GM23338 (cell line): ENCODE measurements at regions not wholly inside any gene's neighbourhood (a gene's known extent, or its start where the extent isn't known, plus 50 kb on each side); places are given as distances from the start of the nearest gene placed in this dataset.

Experiments
- ATAC-seq: fragments of 200-7000 bp; cut with Tn5 transposase; 3 replicates; pipeline ENCODE4 v1.9.1; 2020
- DNase-seq: peaks from one replicate; pipeline ENCODE4 v3.0.0-alpha.2; 2015; ENCODE audit warnings: low spot score
- H2AFZ ChIP-seq: fragments of 200-600 bp; sonication (generic); 2 replicates; pipeline ENCODE4 v1.8.0; 2016; ENCODE audit warnings: antibody characterized with exemption, mild to moderate bottlenecking, moderate library complexity
- H3F3A ChIP-seq: fragments of 200-600 bp; sonication (generic); replicated peaks from 2 replicates; pipeline ENCODE4 v1.8.0; 2017; ENCODE audit warnings: antibody characterized with exemption, mixed run types, low read depth
- H3K27ac ChIP-seq: fragments of 200-600 bp; sonication (generic); 2 replicates; pipeline ENCODE4 v1.6.1; 2016; ENCODE audit warnings: low read depth
- H3K27me3 ChIP-seq: fragments of 200-600 bp; sonication (generic); 2 replicates; pipeline ENCODE4 v1.8.0; 2016; ENCODE audit warnings: mild to moderate bottlenecking, mixed run types, moderate library complexity; ENCODE audit not compliant: insufficient read depth
- H3K36me3 ChIP-seq: fragments of 200-600 bp; sonication (generic); 2 replicates; pipeline ENCODE4 v1.8.0; 2016; ENCODE audit warnings: mild to moderate bottlenecking; ENCODE audit not compliant: insufficient read depth
- H3K4me1 ChIP-seq: fragments of 200-600 bp; sonication (generic); 2 replicates; pipeline ENCODE4 v1.8.0; 2016; ENCODE audit warnings: mild to moderate bottlenecking, moderate library complexity; ENCODE audit not compliant: insufficient read depth
- H3K4me2 ChIP-seq: fragments of 200-600 bp; sonication (generic); 2 replicates; pipeline ENCODE4 v1.7.1; 2017; ENCODE audit warnings: mixed run types
- H3K4me3 ChIP-seq: fragments of 200-600 bp; sonication (generic); 2 replicates; pipeline ENCODE4 v1.6.1; 2016; ENCODE audit warnings: mixed run types
- H3K79me2 ChIP-seq: fragments of 200-600 bp; sonication (generic); replicated peaks from 2 replicates; pipeline ENCODE4 v1.8.0; 2017; ENCODE audit warnings: mild to moderate bottlenecking; ENCODE audit not compliant: insufficient read depth
- H3K9me2 ChIP-seq: fragments of 200-600 bp; sonication (generic); 2 replicates; pipeline ENCODE4 v1.8.0; 2017; ENCODE audit not compliant: insufficient read depth
- H4K20me1 ChIP-seq: fragments of 200-600 bp; sonication (generic); replicated peaks from 2 replicates; pipeline ENCODE4 v1.8.0; 2017; ENCODE audit warnings: mild to moderate bottlenecking; ENCODE audit not compliant: insufficient read depth
- H3K27ac Mint-ChIP-seq: 2 replicates; pipeline ENCODE4 v1.8.0; 2020; ENCODE audit warnings: inconsistent platforms, mild to moderate bottlenecking, moderate library complexity, mixed read lengths
- H3K27me3 Mint-ChIP-seq: 3 replicates; pipeline ENCODE4 v1.8.0; 2022; ENCODE audit warnings: low read depth, mild to moderate bottlenecking, moderate library complexity, mixed read lengths, inconsistent platforms; ENCODE audit not compliant: insufficient read depth, poor library complexity
- H3K36me3 Mint-ChIP-seq: 3 replicates; pipeline ENCODE4 v1.8.0; 2021; ENCODE audit warnings: low read depth, mild to moderate bottlenecking, inconsistent platforms, moderate library complexity, mixed read lengths
- H3K4me1 Mint-ChIP-seq: 3 replicates; pipeline ENCODE4 v1.8.0; 2020; ENCODE audit warnings: mild to moderate bottlenecking, inconsistent platforms, mixed read lengths
- H3K4me3 Mint-ChIP-seq: 3 replicates; pipeline ENCODE4 v1.8.0; 2021; ENCODE audit warnings: moderate library complexity, mild to moderate bottlenecking, inconsistent platforms, mixed read lengths
- H3K9me3 Mint-ChIP-seq: 3 replicates; pipeline ENCODE4 v1.8.0; 2020; ENCODE audit warnings: moderate library complexity, mild to moderate bottlenecking, inconsistent platforms, mixed read lengths
- CREB1 ChIP-seq: fragments of 250-450 bp; sonication (Bioruptor Pico); IDR thresholded peaks from 2 replicates; pipeline ENCODE4 v1.5.0; 2020; ENCODE audit warnings: low read depth, mild to moderate bottlenecking, moderate library complexity
- EZH2 ChIP-seq: fragments of 200-600 bp; sonication (generic); IDR thresholded peaks from one replicate; pipeline ENCODE4 v1.8.0; 2017; ENCODE audit warnings: antibody characterized with exemption, mild to moderate bottlenecking, low read depth; ENCODE audit not compliant: unreplicated experiment
- EZH2phosphoT487 ChIP-seq: fragments of 200-600 bp; sonication (generic); IDR thresholded peaks from one replicate; pipeline ENCODE4 v1.8.1; 2018; ENCODE audit warnings: antibody characterized with exemption; ENCODE audit not compliant: unreplicated experiment
- JUNB ChIP-seq: IDR thresholded peaks from one replicate; pipeline ENCODE4 v1.6.1; 2016; ENCODE audit warnings: antibody characterized with exemption; ENCODE audit not compliant: unreplicated experiment
- NANOG ChIP-seq: IDR thresholded peaks from 2 replicates; pipeline ENCODE4 v1.6.1; 2016; ENCODE audit warnings: antibody characterized with exemption, borderline replicate concordance
- POLR2AphosphoS5 ChIP-seq: IDR thresholded peaks from 2 replicates; pipeline ENCODE4 v1.6.1; 2016; ENCODE audit warnings: antibody characterized with exemption, low read depth
- REST ChIP-seq: IDR thresholded peaks from one replicate; pipeline ENCODE4 v1.6.1; 2018; ENCODE audit warnings: antibody characterized with exemption; ENCODE audit not compliant: unreplicated experiment
- STAT1 ChIP-seq: IDR thresholded peaks from one replicate; pipeline ENCODE4 v1.6.1; 2016; ENCODE audit warnings: antibody characterized with exemption; ENCODE audit not compliant: unreplicated experiment
- ZNF114 ChIP-seq: fragments of 250-450 bp; sonication (Bioruptor Pico); IDR thresholded peaks from 2 replicates; pipeline ENCODE4 v1.5.0; 2020; ENCODE audit warnings: mild to moderate bottlenecking, moderate library complexity
- ZNF331 ChIP-seq: fragments of 250-450 bp; sonication (Bioruptor Pico); IDR thresholded peaks from 2 replicates; pipeline ENCODE4 v1.5.0; 2020; ENCODE audit warnings: low read depth, mild to moderate bottlenecking, moderate library complexity
- ZNF462 ChIP-seq: fragments of 250-450 bp; sonication (Bioruptor Pico); IDR thresholded peaks from 2 replicates; pipeline ENCODE4 v1.5.0; 2020; ENCODE audit warnings: mild to moderate bottlenecking, moderate library complexity
- TF ChIP-seq, protein P1 (sequence below), 2 experiments: fragments of 200-600 bp in 1 of 2; sonication (generic) in 1 of 2; conservative IDR thresholded peaks; 2 replicates each; pipeline versions ENCODE4 v1.5.1 to v1.6.1; 2016 to 2017; ENCODE audit warnings: antibody characterized with exemption in 2 of 2, low read depth in 2 of 2, mild to moderate bottlenecking in 2 of 2, moderate library complexity in 1 of 2
- TF ChIP-seq, protein P2 (sequence below): IDR thresholded peaks from 2 replicates; pipeline ENCODE4 v1.6.1; 2016; ENCODE audit warnings: antibody characterized with exemption

DNA sequence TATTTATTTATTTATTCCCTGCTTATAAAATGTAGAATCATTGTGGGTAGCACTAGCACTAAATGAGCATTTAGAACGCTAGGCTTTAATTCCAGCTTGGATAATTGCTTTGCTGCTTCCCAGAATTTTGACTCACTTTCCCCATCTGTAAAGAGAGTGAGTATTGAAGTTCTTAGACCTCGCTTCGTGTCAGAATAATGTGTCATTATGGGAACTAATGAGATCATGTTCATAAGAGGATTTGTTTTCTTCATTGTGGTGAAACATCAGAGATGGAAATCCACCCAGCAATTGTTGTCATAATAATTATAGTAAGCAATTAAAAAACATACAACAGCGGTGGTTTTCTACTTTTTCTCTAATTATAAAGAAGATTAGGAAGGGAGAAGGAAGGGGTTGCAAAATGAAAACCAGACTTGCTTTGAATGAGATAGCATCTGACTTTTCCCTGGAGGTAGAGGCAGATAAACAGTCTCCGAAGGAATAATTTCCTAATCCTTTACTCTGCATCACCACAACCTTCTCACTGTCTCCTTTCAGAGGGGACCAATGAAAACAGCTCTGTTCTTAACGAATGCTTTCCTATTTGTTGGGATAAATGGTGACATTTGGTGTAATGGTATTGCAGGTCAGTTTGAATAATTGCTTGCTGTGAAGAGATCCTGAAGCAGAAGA lies 86.8 kb upstream of the ARHGAP5 start:
- Histone ChIP-seq H4K20me1 (no peaks in the 10 kb centered on the region), H3K79me2 (no peaks in the 10 kb centered on the region), H3K36me3 (no peaks in the 10 kb centered on the region), H3K4me1 (peaks cover 15% of the 10 kb centered on the region; the same call in 1 of the 2 replicates), H3K4me3 (no peak overlapping the region), H2AFZ (no peak overlapping the region), H3K9me2 (no peaks in the 10 kb centered on the region), H3F3A (no peaks in the 10 kb centered on the region), H3K4me2 (no peak overlapping the region), H3K27me3 (no peaks in the 10 kb centered on the region), H3K27ac (no peak overlapping the region)
- H3K36me3 Mint-ChIP-seq = no peaks in the 10 kb centered on the region
- no peaks in the 10 kb centered on the region; the same call in 2 of the 3 replicates for H3K9me3 Mint-ChIP-seq
- no peak for ATAC-seq
- TF ChIP-seq CREB1 = no peak
- TF ChIP-seq POLR2AphosphoS5 = no peak
- TF ChIP-seq EZH2phosphoT487 = no peak
- TF ChIP-seq REST = no peak
- TF ChIP-seq JUNB = no peak
- no peak for TF ChIP-seq ZNF462 (CRISPR knock-in tag)
- no peak for TF ChIP-seq EZH2
- no peak for TF ChIP-seq STAT1
- TF ChIP-seq, protein P1, sequence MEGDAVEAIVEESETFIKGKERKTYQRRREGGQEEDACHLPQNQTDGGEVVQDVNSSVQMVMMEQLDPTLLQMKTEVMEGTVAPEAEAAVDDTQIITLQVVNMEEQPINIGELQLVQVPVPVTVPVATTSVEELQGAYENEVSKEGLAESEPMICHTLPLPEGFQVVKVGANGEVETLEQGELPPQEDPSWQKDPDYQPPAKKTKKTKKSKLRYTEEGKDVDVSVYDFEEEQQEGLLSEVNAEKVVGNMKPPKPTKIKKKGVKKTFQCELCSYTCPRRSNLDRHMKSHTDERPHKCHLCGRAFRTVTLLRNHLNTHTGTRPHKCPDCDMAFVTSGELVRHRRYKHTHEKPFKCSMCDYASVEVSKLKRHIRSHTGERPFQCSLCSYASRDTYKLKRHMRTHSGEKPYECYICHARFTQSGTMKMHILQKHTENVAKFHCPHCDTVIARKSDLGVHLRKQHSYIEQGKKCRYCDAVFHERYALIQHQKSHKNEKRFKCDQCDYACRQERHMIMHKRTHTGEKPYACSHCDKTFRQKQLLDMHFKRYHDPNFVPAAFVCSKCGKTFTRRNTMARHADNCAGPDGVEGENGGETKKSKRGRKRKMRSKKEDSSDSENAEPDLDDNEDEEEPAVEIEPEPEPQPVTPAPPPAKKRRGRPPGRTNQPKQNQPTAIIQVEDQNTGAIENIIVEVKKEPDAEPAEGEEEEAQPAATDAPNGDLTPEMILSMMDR (conservative IDR thresholded peaks at IDR 0.05; ENCODE audit: low read depth in 2 of 2) = no peak
- no peak for TF ChIP-seq ZNF331 (CRISPR knock-in tag)
- TF ChIP-seq NANOG = no peak
- no peak for TF ChIP-seq ZNF114 (CRISPR knock-in tag)
- TF ChIP-seq, protein P2, sequence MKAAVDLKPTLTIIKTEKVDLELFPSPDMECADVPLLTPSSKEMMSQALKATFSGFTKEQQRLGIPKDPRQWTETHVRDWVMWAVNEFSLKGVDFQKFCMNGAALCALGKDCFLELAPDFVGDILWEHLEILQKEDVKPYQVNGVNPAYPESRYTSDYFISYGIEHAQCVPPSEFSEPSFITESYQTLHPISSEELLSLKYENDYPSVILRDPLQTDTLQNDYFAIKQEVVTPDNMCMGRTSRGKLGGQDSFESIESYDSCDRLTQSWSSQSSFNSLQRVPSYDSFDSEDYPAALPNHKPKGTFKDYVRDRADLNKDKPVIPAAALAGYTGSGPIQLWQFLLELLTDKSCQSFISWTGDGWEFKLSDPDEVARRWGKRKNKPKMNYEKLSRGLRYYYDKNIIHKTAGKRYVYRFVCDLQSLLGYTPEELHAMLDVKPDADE = no peak
- DNase-seq = no peak
- peaks cover 4% of the 10 kb centered on the region for H3K27me3 Mint-ChIP-seq
- no peak overlapping the region for H3K27ac Mint-ChIP-seq
- H3K4me3 Mint-ChIP-seq = no peak overlapping the region
- H3K4me1 Mint-ChIP-seq = peaks cover 13% of the 10 kb centered on the region
